DND-41 (cell line): ENCODE measurements at regions not wholly inside any gene's neighbourhood (a gene's known extent, or its start where the extent isn't known, plus 50 kb on each side); places are given as distances from the start of the nearest gene placed in this dataset.

Experiments used
- ATAC-seq: fragments of 200-7000 bp; cut with Tn5 transposase; 3 replicates; pipeline ENCODE4 v1.9.1; 2021; ENCODE audit warnings: low read depth; ENCODE audit not compliant: insufficient read depth
- DNase-seq: peaks from one replicate; pipeline ENCODE4 v3.0.0-alpha.2; 2020
- H2AFZ ChIP-seq: 2 replicates; pipeline ENCODE4 v1.6.0; 2012; ENCODE audit warnings: low read depth, low read length
- H3K27ac ChIP-seq: 2 replicates; pipeline ENCODE4 v1.5.1; 2012; ENCODE audit warnings: low read length, inconsistent platforms
- H3K27me3 ChIP-seq: fragments of 200-600 bp; sonication (generic); 2 replicates; pipeline ENCODE4 v1.6.0; 2012; ENCODE audit warnings: low read length, mild to moderate bottlenecking, inconsistent platforms; ENCODE audit not compliant: insufficient read depth, poor library complexity
- H3K36me3 ChIP-seq: 2 replicates; pipeline ENCODE4 v1.5.1; 2012; ENCODE audit warnings: low read length, inconsistent platforms; ENCODE audit not compliant: insufficient read depth
- H3K4me1 ChIP-seq: 2 replicates; pipeline ENCODE4 v1.5.1; 2012; ENCODE audit warnings: mild to moderate bottlenecking, low read length; ENCODE audit not compliant: insufficient read depth
- H3K4me2 ChIP-seq: 2 replicates; pipeline ENCODE4 v1.6.0; 2012; ENCODE audit warnings: mild to moderate bottlenecking, moderate library complexity, low read length, inconsistent platforms; ENCODE audit not compliant: insufficient read depth
- H3K4me3 ChIP-seq, 2 experiments: fragments of 200-600 bp in 1 of 2; shearing (Covaris generic) in 1 of 2; 2 replicates each; pipeline ENCODE4 v1.5.1; 2012 to 2016; ENCODE audit warnings: inconsistent platforms in 2 of 2, low read length in 2 of 2, mild to moderate bottlenecking in 2 of 2, low read depth in 1 of 2, moderate library complexity in 1 of 2
- H3K79me2 ChIP-seq: 2 replicates; pipeline ENCODE4 v1.6.0; 2012; ENCODE audit warnings: low read length, inconsistent platforms; ENCODE audit not compliant: insufficient read depth
- H3K9ac ChIP-seq: 2 replicates; pipeline ENCODE4 v1.6.0; 2012; ENCODE audit warnings: low read depth, mild to moderate bottlenecking, inconsistent platforms, low read length, moderate library complexity
- H3K9me3 ChIP-seq: 2 replicates; pipeline ENCODE4 v1.5.1; 2012; ENCODE audit warnings: low read length, moderate library complexity, mild to moderate bottlenecking, inconsistent platforms; ENCODE audit not compliant: insufficient read depth, severe bottlenecking
- H4K20me1 ChIP-seq: 2 replicates; pipeline ENCODE4 v1.6.0; 2012; ENCODE audit warnings: low read length; ENCODE audit not compliant: insufficient read depth
- CTCF ChIP-seq: IDR thresholded peaks from 2 replicates; pipeline ENCODE4 v1.5.1; 2012; ENCODE audit warnings: borderline replicate concordance, low read length, moderate library complexity, mild to moderate bottlenecking; ENCODE audit not compliant: poor library complexity, severe bottlenecking; ENCODE audit errors: extremely low read depth
- EZH2 ChIP-seq: IDR thresholded peaks from 3 replicates; pipeline ENCODE4 v1.6.1; 2012; ENCODE audit warnings: borderline replicate concordance, low read depth, mild to moderate bottlenecking, moderate library complexity, low read length, inconsistent platforms; ENCODE audit not compliant: severe bottlenecking

DNA sequence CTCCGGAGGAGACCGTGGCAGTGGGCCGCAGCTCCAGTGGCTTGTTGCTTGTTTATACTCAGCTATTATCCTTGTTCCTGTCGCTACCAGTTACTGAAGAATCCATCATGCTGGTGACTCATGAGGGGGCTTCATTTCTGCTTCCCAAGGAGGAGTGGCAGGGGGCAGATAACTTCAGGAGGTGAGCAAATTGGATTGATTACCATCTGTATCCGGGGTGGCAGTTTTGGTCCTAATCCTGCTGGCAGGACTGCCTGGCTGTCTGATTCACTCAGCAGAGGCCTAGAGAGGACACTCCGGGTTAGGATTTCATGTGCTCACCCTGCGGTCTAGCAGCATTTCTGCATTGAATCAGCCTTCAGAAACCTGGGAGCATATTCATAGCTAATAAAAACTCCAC lies 230.0 kb downstream of the ACTR3 start:
- Histone ChIP-seq H3K36me3 (no peaks in the 10 kb centered on the region), H3K4me1 (no peaks in the 10 kb centered on the region), H3K4me2 (no peak overlapping the region), H3K27me3 (no peaks in the 10 kb centered on the region), H4K20me1 (no peaks in the 10 kb centered on the region), H2AFZ (no peak overlapping the region), H3K27ac (no peak overlapping the region), H3K9me3 (no peaks in the 10 kb centered on the region), H3K9ac (no peak overlapping the region), H3K79me2 (no peaks in the 10 kb centered on the region), H3K4me3 (no peak overlapping the region)
- ATAC-seq: no peak
- no peak for TF ChIP-seq CTCF
- no peak for TF ChIP-seq EZH2
- DNase-seq: no peak

GRCh38 chr2:114122930-114123329 lies 233.0 kb downstream of the ACTR3 start:
- no peaks in the 10 kb centered on the region for H3K4me1 ChIP-seq
- no peak for ATAC-seq
- no peaks in the 10 kb centered on the region for H3K9me3 ChIP-seq
- no peaks in the 10 kb centered on the region for H4K20me1 ChIP-seq
- H3K79me2 ChIP-seq: no peaks in the 10 kb centered on the region
- no peaks in the 10 kb centered on the region for H3K27me3 ChIP-seq
- H3K4me3 ChIP-seq: no peak overlapping the region
- TF ChIP-seq CTCF (no peak), EZH2 (no peak)
- H3K9ac ChIP-seq: no peak overlapping the region
- H3K36me3 ChIP-seq: no peaks in the 10 kb centered on the region
- H2AFZ ChIP-seq: no peak overlapping the region
- no peak overlapping the region for H3K4me2 ChIP-seq
- H3K27ac ChIP-seq: no peak overlapping the region
- DNase-seq: no peak

DNA sequence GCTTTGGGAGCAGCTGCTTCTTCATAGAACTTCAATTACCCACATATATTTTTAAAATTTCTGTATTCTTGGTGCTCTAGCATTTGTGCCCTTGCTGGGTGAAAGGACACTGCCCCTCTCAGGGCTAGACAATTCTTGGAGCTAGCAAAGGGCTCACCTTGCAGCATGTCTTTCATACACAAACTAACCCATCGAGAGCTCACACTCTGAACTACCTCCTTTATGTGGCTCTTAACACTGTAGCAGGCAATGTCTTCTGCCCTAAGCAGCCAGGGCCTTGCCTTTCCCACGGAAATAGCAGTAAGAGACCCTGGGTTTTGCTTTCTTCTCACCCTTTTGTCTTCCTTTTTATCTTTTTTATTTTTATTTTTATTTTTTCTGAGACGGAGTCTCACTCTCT lies 234.0 kb downstream of the ACTR3 start:
- H3K4me1 ChIP-seq: no peaks in the 10 kb centered on the region
- ATAC-seq: no peak
- no peak overlapping the region for H3K4me2 ChIP-seq
- H3K27me3 ChIP-seq: no peaks in the 10 kb centered on the region
- H3K9me3 ChIP-seq: no peaks in the 10 kb centered on the region
- no peak overlapping the region for H3K9ac ChIP-seq
- H4K20me1 ChIP-seq: no peaks in the 10 kb centered on the region
- no peak overlapping the region for H2AFZ ChIP-seq
- TF ChIP-seq CTCF (no peak), EZH2 (no peak)
- H3K4me3 ChIP-seq: no peak overlapping the region
- no peak for DNase-seq
- H3K79me2 ChIP-seq: no peaks in the 10 kb centered on the region
- no peak overlapping the region for H3K27ac ChIP-seq
- no peaks in the 10 kb centered on the region for H3K36me3 ChIP-seq

GRCh38 chr2:114127372-114127771 lies 237.5 kb downstream of the ACTR3 start:
- no peaks in the 10 kb centered on the region for H4K20me1 ChIP-seq
- H3K4me2 ChIP-seq: no peak overlapping the region
- no peak overlapping the region for H2AFZ ChIP-seq
- H3K9ac ChIP-seq: no peak overlapping the region
- H3K79me2 ChIP-seq: no peaks in the 10 kb centered on the region
- DNase-seq: no peak
- H3K27ac ChIP-seq: no peak overlapping the region
- no peak for TF ChIP-seq CTCF
- no peak for TF ChIP-seq EZH2
- H3K4me1 ChIP-seq: no peaks in the 10 kb centered on the region
- no peaks in the 10 kb centered on the region for H3K36me3 ChIP-seq
- H3K4me3 ChIP-seq: no peak overlapping the region
- ATAC-seq: no peak
- no peaks in the 10 kb centered on the region for H3K27me3 ChIP-seq
- H3K9me3 ChIP-seq: no peaks in the 10 kb centered on the region
